H1 (cell line): ENCODE measurements at regions not wholly inside any gene's neighbourhood (a gene's known extent, or its start where the extent isn't known, plus 50 kb on each side); places are given as distances from the start of the nearest gene placed in this dataset.

Experiments
- CHD7 ChIP-seq: fragments of 300-600 bp; sonication (generic); IDR thresholded peaks from 2 replicates; pipeline ENCODE4 v1.7.1; 2012; ENCODE audit warnings: low read length, moderate library complexity, mild to moderate bottlenecking, inconsistent platforms; ENCODE audit not compliant: insufficient replicate concordance
- CTCF ChIP-seq, 3 experiments: IDR thresholded peaks; 1 replicate in 2 of 3; 2 replicates in 1 of 3; pipeline versions ENCODE4 v1.5.1 to v1.6.1; 2011; ENCODE audit warnings: low read length in 3 of 3, mild to moderate bottlenecking in 3 of 3, inconsistent platforms in 2 of 3, low read depth in 1 of 3, moderate library complexity in 1 of 3; ENCODE audit not compliant: insufficient read depth in 1 of 3; ENCODE audit errors: control extremely low read depth in 1 of 3

GRCh38 chrX:8042304-8042703 is 115.1 kb upstream of the PNPLA4 start (continued):
- TF ChIP-seq CHD7 (no peak), CTCF (IDR thresholded peaks at IDR 0.05; ENCODE audit: control extremely low read depth in 1 of 3, insufficient read depth in 1 of 3, low read depth in 1 of 3, low read length in 3 of 3) (peak in 1 of 3 experiments; percentile 52; a peak in 1 of 4 replicates)
